ENCODE measurements at regions not wholly inside any gene's neighbourhood (a gene's known extent, or its start where the extent isn't known, plus 50 kb on each side); places are given as distances from the start of the nearest gene placed in this dataset.

- Histone ChIP-seq H4K20me1 (ENCODE audit: insufficient read depth, low read length) (peaks cover 86% of the 10 kb centered on the region), H3K79me2 (ENCODE audit: insufficient read depth, low read length) (peaks cover 9% of the 10 kb centered on the region), H3K4me3 (ENCODE audit: low read depth in 1 of 2, low read length in 2 of 2) (no peak overlapping the region), H3K9me3 (ENCODE audit: insufficient read depth, low read length, severe bottlenecking) (no peaks in the 10 kb centered on the region), H3K9ac (ENCODE audit: low read depth, low read length) (no peak overlapping the region), H3K27me3 (ENCODE audit: insufficient read depth, low read length, poor library complexity) (no peaks in the 10 kb centered on the region), H3K27ac (ENCODE audit: low read length) (no peak overlapping the region), H3K4me1 (ENCODE audit: insufficient read depth, low read length) (no peaks in the 10 kb centered on the region), H3K4me2 (ENCODE audit: insufficient read depth, low read length) (no peak overlapping the region), H3K36me3 (ENCODE audit: insufficient read depth, low read length) (peaks cover 72% of the 10 kb centered on the region), H2AFZ (ENCODE audit: low read depth, low read length) (no peak overlapping the region)
- TF ChIP-seq, protein P1, sequence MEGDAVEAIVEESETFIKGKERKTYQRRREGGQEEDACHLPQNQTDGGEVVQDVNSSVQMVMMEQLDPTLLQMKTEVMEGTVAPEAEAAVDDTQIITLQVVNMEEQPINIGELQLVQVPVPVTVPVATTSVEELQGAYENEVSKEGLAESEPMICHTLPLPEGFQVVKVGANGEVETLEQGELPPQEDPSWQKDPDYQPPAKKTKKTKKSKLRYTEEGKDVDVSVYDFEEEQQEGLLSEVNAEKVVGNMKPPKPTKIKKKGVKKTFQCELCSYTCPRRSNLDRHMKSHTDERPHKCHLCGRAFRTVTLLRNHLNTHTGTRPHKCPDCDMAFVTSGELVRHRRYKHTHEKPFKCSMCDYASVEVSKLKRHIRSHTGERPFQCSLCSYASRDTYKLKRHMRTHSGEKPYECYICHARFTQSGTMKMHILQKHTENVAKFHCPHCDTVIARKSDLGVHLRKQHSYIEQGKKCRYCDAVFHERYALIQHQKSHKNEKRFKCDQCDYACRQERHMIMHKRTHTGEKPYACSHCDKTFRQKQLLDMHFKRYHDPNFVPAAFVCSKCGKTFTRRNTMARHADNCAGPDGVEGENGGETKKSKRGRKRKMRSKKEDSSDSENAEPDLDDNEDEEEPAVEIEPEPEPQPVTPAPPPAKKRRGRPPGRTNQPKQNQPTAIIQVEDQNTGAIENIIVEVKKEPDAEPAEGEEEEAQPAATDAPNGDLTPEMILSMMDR (IDR thresholded peaks at IDR 0.05; ENCODE audit: borderline replicate concordance, extremely low read depth, low read length, poor library complexity, severe bottlenecking): no peak
- TF ChIP-seq EZH2 (IDR thresholded peaks at IDR 0.05; ENCODE audit: borderline replicate concordance, low read depth, low read length, severe bottlenecking): no peak
- ATAC-seq (ENCODE audit: insufficient read depth, low read depth) (no peak), DNase-seq (no peak)
These were observed 118.5 kb downstream of the RFLNA start for GRCh38 chr12:124413401-124413800.

GRCh38 chr12:124412646-124413015 is 117.7 kb downstream of the RFLNA start:
- DNase-seq (no peak), ATAC-seq (ENCODE audit: insufficient read depth, low read depth) (no peak)
- Histone ChIP-seq H3K9ac (ENCODE audit: low read depth, low read length) (no peak overlapping the region), H3K27me3 (ENCODE audit: insufficient read depth, low read length, poor library complexity) (no peaks in the 10 kb centered on the region), H3K4me2 (ENCODE audit: insufficient read depth, low read length) (no peak overlapping the region), H2AFZ (ENCODE audit: low read depth, low read length) (no peak overlapping the region), H3K4me1 (ENCODE audit: insufficient read depth, low read length) (no peaks in the 10 kb centered on the region), H3K79me2 (ENCODE audit: insufficient read depth, low read length) (peaks cover 7% of the 10 kb centered on the region), H3K9me3 (ENCODE audit: insufficient read depth, low read length, severe bottlenecking) (no peaks in the 10 kb centered on the region), H3K27ac (ENCODE audit: low read length) (no peak overlapping the region), H4K20me1 (ENCODE audit: insufficient read depth, low read length) (peaks cover 84% of the 10 kb centered on the region), H3K4me3 (ENCODE audit: low read depth in 1 of 2, low read length in 2 of 2) (no peak overlapping the region), H3K36me3 (ENCODE audit: insufficient read depth, low read length) (peaks cover 68% of the 10 kb centered on the region)
- no peak for TF ChIP-seq EZH2 (IDR thresholded peaks at IDR 0.05; ENCODE audit: borderline replicate concordance, low read depth, low read length, severe bottlenecking)

DNA sequence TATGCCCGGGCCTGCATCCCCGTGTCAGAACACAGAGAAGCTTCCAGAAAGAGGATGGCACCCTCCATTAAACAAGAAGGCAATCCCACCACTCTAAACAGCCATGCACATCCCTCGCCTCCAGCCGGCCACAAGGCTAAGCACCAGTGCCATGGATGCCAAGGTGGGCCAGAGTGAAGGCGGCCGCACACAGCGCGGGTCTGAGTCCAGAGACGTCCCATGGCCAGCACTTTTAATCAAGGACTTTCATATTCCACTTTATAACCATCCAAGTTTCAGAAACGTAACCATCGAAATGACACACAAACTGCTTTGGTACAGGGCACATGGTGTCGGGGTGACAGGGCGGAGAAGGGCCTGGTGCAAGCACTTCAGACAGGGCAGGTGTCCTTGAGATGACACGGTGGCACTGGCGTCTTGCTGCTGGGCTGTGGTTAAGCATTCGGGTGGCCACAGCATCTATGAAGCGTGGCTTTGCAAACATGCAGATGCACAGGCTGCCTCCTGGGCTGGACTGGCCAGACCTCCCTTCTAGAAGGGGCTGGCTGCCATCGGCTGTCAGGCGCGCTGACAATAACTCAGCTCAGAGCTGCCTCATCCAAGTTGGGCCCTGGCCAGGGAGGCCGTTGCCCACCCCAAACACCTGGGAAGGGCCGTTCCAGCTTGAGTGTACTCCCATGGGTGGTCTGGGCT is 117.2 kb downstream of the RFLNA start:
- TF ChIP-seq, protein P1 (IDR thresholded peaks at IDR 0.05; ENCODE audit: borderline replicate concordance, extremely low read depth, low read length, poor library complexity, severe bottlenecking): no peak
- TF ChIP-seq EZH2 (IDR thresholded peaks at IDR 0.05; ENCODE audit: borderline replicate concordance, low read depth, low read length, severe bottlenecking): no peak
- ATAC-seq (ENCODE audit: insufficient read depth, low read depth): no peak
- Histone ChIP-seq H3K4me3 (ENCODE audit: low read depth in 1 of 2, low read length in 2 of 2) (no peak overlapping the region), H3K4me2 (ENCODE audit: insufficient read depth, low read length) (no peak overlapping the region), H3K27ac (ENCODE audit: low read length) (no peak overlapping the region), H3K4me1 (ENCODE audit: insufficient read depth, low read length) (no peaks in the 10 kb centered on the region), H2AFZ (ENCODE audit: low read depth, low read length) (no peak overlapping the region), H4K20me1 (ENCODE audit: insufficient read depth, low read length) (peaks cover 84% of the 10 kb centered on the region), H3K9ac (ENCODE audit: low read depth, low read length) (no peak overlapping the region), H3K27me3 (ENCODE audit: insufficient read depth, low read length, poor library complexity) (no peaks in the 10 kb centered on the region), H3K36me3 (ENCODE audit: insufficient read depth, low read length) (peaks cover 68% of the 10 kb centered on the region), H3K9me3 (ENCODE audit: insufficient read depth, low read length, severe bottlenecking) (no peaks in the 10 kb centered on the region), H3K79me2 (ENCODE audit: insufficient read depth, low read length) (peaks cover 5% of the 10 kb centered on the region)
- no peak for DNase-seq

DNA sequence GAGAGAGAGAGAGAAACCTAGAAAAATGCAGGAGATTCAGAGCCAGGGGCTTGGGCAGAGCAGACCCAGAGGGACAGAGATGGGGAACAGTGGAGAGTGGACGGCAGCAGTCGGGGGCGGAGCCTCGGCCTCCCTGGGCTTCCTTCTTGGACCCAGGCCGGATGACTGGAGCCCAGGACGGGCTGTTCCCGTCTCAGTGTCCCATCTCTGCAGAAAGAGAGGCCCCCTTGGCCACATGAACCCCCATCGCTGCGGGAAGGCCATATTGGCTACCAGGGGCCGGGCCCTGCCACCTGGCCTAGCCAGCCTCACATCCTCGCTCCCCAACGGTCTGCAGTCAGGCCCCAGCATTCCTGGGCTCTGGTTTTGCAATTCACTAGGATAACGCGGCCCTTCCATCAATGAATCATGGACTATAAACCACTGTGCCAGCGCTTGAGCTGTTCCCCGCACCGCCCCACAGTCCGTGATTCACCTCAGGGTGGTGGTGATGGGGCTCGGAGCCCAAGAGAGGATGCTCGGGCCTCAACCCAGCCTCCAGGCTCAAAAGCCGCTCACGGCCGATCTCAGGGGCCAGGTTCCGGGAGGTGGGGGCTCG is 116.5 kb downstream of the RFLNA start:
- H3K79me2 ChIP-seq (ENCODE audit: insufficient read depth, low read length): no peaks in the 10 kb centered on the region; the same call in 1 of the 2 replicates
- H3K9ac ChIP-seq (ENCODE audit: low read depth, low read length): no peak overlapping the region
- H3K4me2 ChIP-seq (ENCODE audit: insufficient read depth, low read length): no peak overlapping the region
- H3K27me3 ChIP-seq (ENCODE audit: insufficient read depth, low read length, poor library complexity): no peaks in the 10 kb centered on the region
- no peak overlapping the region for H3K27ac ChIP-seq (ENCODE audit: low read length)
- no peaks in the 10 kb centered on the region for H3K4me1 ChIP-seq (ENCODE audit: insufficient read depth, low read length)
- H3K9me3 ChIP-seq (ENCODE audit: insufficient read depth, low read length, severe bottlenecking): no peaks in the 10 kb centered on the region
- H3K4me3 ChIP-seq (ENCODE audit: low read depth in 1 of 2, low read length in 2 of 2): no peak overlapping the region
- TF ChIP-seq, protein P1 (IDR thresholded peaks at IDR 0.05; ENCODE audit: borderline replicate concordance, extremely low read depth, low read length, poor library complexity, severe bottlenecking): no peak
- no peak for TF ChIP-seq EZH2 (IDR thresholded peaks at IDR 0.05; ENCODE audit: borderline replicate concordance, low read depth, low read length, severe bottlenecking)
- peaks cover 70% of the 10 kb centered on the region for H3K36me3 ChIP-seq (ENCODE audit: insufficient read depth, low read length)
- ATAC-seq (ENCODE audit: insufficient read depth, low read depth) (no peak), DNase-seq (no peak)
- no peak overlapping the region for H2AFZ ChIP-seq (ENCODE audit: low read depth, low read length)
- H4K20me1 ChIP-seq (ENCODE audit: insufficient read depth, low read length): peaks cover 85% of the 10 kb centered on the region
